ENCODE measurements at regions not wholly inside any gene's neighbourhood (a gene's known extent, or its start where the extent isn't known, plus 50 kb on each side); places are given as distances from the start of the nearest gene placed in this dataset.
"Not testable (repeated sequence)": the region's sequence is repeated elsewhere in the genome, so short reads cannot be mapped to it uniquely, and the experiment has no call there.

DNA sequence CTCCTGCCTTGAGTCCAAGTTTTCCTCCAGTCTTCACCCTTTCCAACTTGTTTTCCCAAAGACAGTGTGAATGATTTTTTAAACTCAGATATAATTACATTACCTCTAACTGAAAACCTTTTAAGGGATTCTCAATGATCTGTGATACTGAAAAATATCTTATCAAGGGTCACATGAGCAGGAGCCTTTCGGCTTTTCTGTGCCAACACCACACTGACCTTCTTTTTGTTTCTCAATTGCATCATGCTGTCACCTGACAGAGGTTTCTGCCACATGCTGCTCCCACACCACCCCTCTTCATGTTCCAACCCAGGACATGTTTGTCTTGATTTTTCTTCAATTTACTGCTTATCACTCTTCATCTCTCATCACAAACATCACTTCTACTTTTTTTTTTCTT, 820.0 kb downstream of the PRELID2 start:
- TF ChIP-seq POLR2A (IDR thresholded peaks at IDR 0.05) (no peak), CTCF (IDR thresholded peaks at IDR 0.05) (no peak)
- no peak for DNase-seq (ENCODE audit: low spot score in 2 of 2)
- WGBS, 2 donors: 71 to 88% methylated on average over 1 of the region's 1 CpG
- intact Hi-C loops (cut with DNase I; ENCODE audit: low total_unique reads): no loop called here
- H3K4me3 ChIP-seq (ENCODE audit: low read depth, poor library complexity, severe bottlenecking): no peak overlapping the region

DNA sequence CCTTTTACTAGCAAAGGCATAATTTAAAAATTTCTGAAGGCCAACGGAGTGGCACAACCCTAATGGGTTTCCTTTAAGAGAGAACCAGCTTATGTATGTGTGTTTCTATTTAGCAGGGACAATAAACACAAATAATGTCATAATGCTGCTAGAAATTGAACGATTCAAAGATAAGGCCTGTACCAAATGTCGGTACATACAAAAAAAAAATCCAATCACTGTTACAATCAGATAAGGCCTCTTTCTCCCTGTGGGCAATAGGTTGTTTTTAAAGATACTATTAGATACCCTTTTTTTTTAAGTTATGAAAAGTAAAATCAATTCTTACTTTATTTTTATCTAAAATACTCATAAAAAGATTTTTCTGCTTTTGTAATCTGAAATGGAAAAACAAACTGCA, 821.0 kb downstream of the PRELID2 start:
- no peak for DNase-seq (ENCODE audit: low spot score in 2 of 2)
- H3K4me3 ChIP-seq (ENCODE audit: low read depth, poor library complexity, severe bottlenecking): no peak overlapping the region
- intact Hi-C loops (cut with DNase I; ENCODE audit: low total_unique reads): no loop called here
- TF ChIP-seq POLR2A (IDR thresholded peaks at IDR 0.05) (no peak), CTCF (IDR thresholded peaks at IDR 0.05) (no peak)
- WGBS, 2 donors: 71 to 72% methylated on average over 3 of the region's 3 CpGs

- no peak for TF ChIP-seq CTCF (IDR thresholded peaks at IDR 0.05)
- no peak for TF ChIP-seq POLR2A (IDR thresholded peaks at IDR 0.05)
- no peak for DNase-seq (ENCODE audit: low spot score in 2 of 2)
- no peak overlapping the region for H3K4me3 ChIP-seq (ENCODE audit: low read depth, poor library complexity, severe bottlenecking)
- intact Hi-C loops (cut with DNase I; ENCODE audit: low total_unique reads): no loop called here
These were observed 824.3 kb downstream of the PRELID2 start for GRCh38 chr5:145010834-145011233.

DNA sequence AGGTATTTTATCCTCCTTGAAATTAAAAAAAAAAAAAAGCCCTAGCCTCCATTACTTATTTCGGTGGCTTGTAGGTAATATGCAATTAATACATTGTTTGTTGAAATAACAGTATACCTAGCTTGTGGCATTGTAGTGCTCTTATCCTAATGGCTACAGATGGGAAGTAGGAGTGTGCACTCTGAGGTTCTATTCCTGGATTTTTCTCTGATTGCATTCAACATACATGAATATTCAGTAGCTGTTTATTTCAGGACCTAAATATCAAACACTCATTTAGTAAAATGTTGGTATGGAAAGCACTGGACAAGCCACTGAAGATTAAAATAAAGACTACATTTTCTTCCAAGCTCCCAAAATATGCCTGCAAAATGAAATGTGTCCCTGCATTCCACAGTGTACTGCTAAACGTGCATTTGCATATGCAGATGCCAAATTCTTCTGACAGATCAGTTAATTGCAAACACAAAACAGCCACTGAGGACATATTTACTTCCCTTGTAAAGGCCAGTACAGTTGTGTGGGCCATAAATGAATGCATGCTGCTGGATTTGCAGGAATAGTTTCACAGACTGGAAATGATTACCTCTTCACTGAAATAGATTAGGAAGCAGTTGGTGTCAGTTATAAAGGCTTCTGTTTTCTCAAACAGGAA, 826.1 kb downstream of the PRELID2 start:
- intact Hi-C loops (cut with DNase I; ENCODE audit: low total_unique reads): no loop called here
- TF ChIP-seq POLR2A (IDR thresholded peaks at IDR 0.05): no peak
- no peak for TF ChIP-seq CTCF (IDR thresholded peaks at IDR 0.05)
- DNase-seq (ENCODE audit: low spot score in 2 of 2): no peak
- H3K4me3 ChIP-seq (ENCODE audit: low read depth, poor library complexity, severe bottlenecking): no peak overlapping the region
- 59 to 64% methylated on average over 2 of the region's 2 CpGs for WGBS, 2 donors

DNA sequence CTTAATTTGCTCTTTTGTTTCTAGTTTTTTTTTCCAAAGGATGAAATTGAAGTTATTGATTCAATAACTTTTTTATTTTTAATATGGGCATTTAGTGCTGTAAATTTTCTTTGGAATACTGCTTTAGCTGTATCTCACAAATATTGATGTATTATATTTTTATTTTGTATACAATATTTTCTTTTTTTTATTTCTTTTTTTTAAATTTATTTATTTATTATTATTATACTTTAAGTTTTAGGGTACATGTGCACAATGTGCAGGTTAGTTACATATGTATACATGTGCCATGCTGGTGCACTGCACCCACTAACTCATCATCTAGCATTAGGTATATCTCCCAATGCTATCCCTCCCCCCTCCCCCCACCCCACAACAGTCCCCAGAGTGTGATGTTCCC, 823.7 kb downstream of the KCTD16 start:
- intact Hi-C loops (cut with DNase I; ENCODE audit: low total_unique reads); DNase-seq (ENCODE audit: low spot score in 2 of 2); H3K4me3 ChIP-seq (ENCODE audit: low read depth, poor library complexity, severe bottlenecking): not testable (repeated sequence)

DNA sequence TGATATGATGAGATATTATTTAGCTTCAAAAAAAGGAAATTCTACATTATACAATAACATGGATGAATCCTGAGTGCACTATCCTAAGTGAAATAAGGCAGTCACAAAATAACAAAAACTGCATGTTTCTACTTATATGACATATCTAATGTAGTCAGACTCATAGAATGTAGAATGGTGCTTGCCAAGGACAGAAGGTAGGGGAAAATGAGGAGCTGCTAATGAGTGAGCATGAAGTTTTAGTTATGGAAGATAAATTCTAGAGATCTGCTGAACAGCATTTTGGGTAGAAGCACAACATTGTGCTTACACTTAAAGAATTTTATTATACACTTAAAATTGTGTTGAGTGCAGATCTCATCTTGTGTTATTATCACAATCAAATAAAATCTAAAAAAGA, 812.4 kb downstream of the KCTD16 start:
- DNase-seq (ENCODE audit: low spot score in 2 of 2): no peak
- H3K4me3 ChIP-seq (ENCODE audit: low read depth, poor library complexity, severe bottlenecking): no peak overlapping the region
- intact Hi-C loops (cut with DNase I; ENCODE audit: low total_unique reads): no loop called here
- TF ChIP-seq CTCF (IDR thresholded peaks at IDR 0.05) (no peak), POLR2A (IDR thresholded peaks at IDR 0.05) (no peak)
